Parathyroid adenoma (tissue), 2 donors: ENCODE measurements at regions not wholly inside any gene's neighbourhood (a gene's known extent, or its start where the extent isn't known, plus 50 kb on each side); places are given as distances from the start of the nearest gene placed in this dataset.
A peak's percentile ranks its signal among the peaks of the same experiment; 100 is the strongest.

Experiments
- H2AFZ ChIP-seq: fragments of 300-600 bp; sonication (generic); one replicate; pipeline ENCODE4 v1.7.0; 2017; ENCODE audit warnings: antibody characterized with exemption, mild to moderate bottlenecking
- H3K27ac ChIP-seq: fragments of 300-600 bp; sonication (generic); one replicate; pipeline ENCODE4 v1.7.0; 2017
- H3K27me3 ChIP-seq: fragments of 300-600 bp; sonication (generic); one replicate; pipeline ENCODE4 v1.7.0; 2017; ENCODE audit warnings: low read length; ENCODE audit not compliant: control insufficient read depth, insufficient read depth
- H3K36me3 ChIP-seq: fragments of 300-600 bp; sonication (generic); one replicate; pipeline ENCODE4 v1.7.0; 2017; ENCODE audit warnings: low read length; ENCODE audit not compliant: control insufficient read depth, insufficient read depth
- H3K4me1 ChIP-seq: fragments of 300-600 bp; sonication (generic); one replicate; pipeline ENCODE4 v1.7.0; 2017; ENCODE audit warnings: control low read depth
- H3K4me2 ChIP-seq: fragments of 300-600 bp; sonication (generic); one replicate; pipeline ENCODE4 v1.7.0; 2017; ENCODE audit warnings: low read length
- H3K4me3 ChIP-seq: fragments of 300-600 bp; sonication (generic); one replicate; pipeline ENCODE4 v1.7.0; 2017; ENCODE audit warnings: low read depth, low read length
- H3K79me2 ChIP-seq: fragments of 300-600 bp; sonication (generic); one replicate; pipeline ENCODE4 v1.7.0; 2017; ENCODE audit warnings: control low read depth
- H3K9ac ChIP-seq: fragments of 300-600 bp; sonication (generic); one replicate; pipeline ENCODE4 v1.7.0; 2017; ENCODE audit warnings: mild to moderate bottlenecking
- H3K9me3 ChIP-seq: fragments of 300-600 bp; sonication (generic); one replicate; pipeline ENCODE4 v1.7.0; 2017; ENCODE audit warnings: low read length; ENCODE audit not compliant: control insufficient read depth
- TF ChIP-seq, protein P1 (sequence below): fragments of 300-600 bp; sonication (generic); IDR thresholded peaks from one replicate; pipeline ENCODE4 v1.7.0; 2017; ENCODE audit warnings: antibody characterized with exemption, mild to moderate bottlenecking
- donor health status: primary hyperparathyroidism.

- no peaks in the 10 kb centered on the region for H3K9me3 ChIP-seq
Observed at GRCh38 chr2:219722276-219722879, 94.9 kb downstream of the SLC4A3 start.

GRCh38 chr2:219723311-219723710 lies 95.9 kb downstream of the SLC4A3 start:
- Histone ChIP-seq H3K79me2 (no peaks in the 10 kb centered on the region), H3K4me3 (no peak overlapping the region), H3K27me3 (no peaks in the 10 kb centered on the region), H3K9ac (no peak overlapping the region), H2AFZ (no peak overlapping the region), H3K36me3 (no peaks in the 10 kb centered on the region), H3K9me3 (no peaks in the 10 kb centered on the region), H3K4me2 (no peak overlapping the region), H3K4me1 (peaks cover 12% of the 10 kb centered on the region), H3K27ac (no peak overlapping the region)
- TF ChIP-seq, protein P1, sequence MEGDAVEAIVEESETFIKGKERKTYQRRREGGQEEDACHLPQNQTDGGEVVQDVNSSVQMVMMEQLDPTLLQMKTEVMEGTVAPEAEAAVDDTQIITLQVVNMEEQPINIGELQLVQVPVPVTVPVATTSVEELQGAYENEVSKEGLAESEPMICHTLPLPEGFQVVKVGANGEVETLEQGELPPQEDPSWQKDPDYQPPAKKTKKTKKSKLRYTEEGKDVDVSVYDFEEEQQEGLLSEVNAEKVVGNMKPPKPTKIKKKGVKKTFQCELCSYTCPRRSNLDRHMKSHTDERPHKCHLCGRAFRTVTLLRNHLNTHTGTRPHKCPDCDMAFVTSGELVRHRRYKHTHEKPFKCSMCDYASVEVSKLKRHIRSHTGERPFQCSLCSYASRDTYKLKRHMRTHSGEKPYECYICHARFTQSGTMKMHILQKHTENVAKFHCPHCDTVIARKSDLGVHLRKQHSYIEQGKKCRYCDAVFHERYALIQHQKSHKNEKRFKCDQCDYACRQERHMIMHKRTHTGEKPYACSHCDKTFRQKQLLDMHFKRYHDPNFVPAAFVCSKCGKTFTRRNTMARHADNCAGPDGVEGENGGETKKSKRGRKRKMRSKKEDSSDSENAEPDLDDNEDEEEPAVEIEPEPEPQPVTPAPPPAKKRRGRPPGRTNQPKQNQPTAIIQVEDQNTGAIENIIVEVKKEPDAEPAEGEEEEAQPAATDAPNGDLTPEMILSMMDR: no peak

More at GRCh38 chr2:219722276-219722879, 94.9 kb downstream of the SLC4A3 start:
- no peaks in the 10 kb centered on the region for H3K79me2 ChIP-seq
- TF ChIP-seq, protein P1: no peak
- no peaks in the 10 kb centered on the region for H3K36me3 ChIP-seq
- no peak overlapping the region for H3K4me3 ChIP-seq
- peaks cover 12% of the 10 kb centered on the region for H3K4me1 ChIP-seq
- no peak overlapping the region for H2AFZ ChIP-seq
- no peak overlapping the region for H3K27ac ChIP-seq
- H3K9ac ChIP-seq: no peak overlapping the region
- no peaks in the 10 kb centered on the region for H3K27me3 ChIP-seq
- H3K4me2 ChIP-seq: no peak overlapping the region

DNA sequence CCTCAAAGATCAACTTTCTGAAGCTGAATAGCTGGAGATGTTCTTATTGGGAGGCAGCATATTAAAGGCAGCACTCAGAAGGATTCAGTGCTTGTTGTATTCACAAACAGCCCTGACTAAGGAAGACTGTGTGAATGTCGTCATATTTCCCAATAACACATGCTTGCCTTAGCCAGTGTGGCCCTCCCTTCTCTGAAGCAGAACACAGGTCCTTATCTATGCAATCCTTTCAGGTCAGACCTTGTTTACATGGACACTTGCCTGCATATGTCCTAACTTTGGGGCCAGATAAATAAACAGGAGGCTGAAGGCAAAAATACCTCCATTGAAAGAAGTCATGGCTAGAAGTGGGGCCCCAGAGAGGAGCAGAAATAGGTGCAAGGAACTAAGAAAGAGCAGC lies 97.2 kb downstream of the SLC4A3 start:
- no peak overlapping the region for H3K4me3 ChIP-seq
- TF ChIP-seq, protein P1: no peak
- no peaks in the 10 kb centered on the region for H3K9me3 ChIP-seq
- H3K36me3 ChIP-seq: no peaks in the 10 kb centered on the region
- peaks cover 12% of the 10 kb centered on the region for H3K4me1 ChIP-seq
- H3K27ac ChIP-seq: no peak overlapping the region
- H3K79me2 ChIP-seq: no peaks in the 10 kb centered on the region
- H3K27me3 ChIP-seq: no peaks in the 10 kb centered on the region
- H3K4me2 ChIP-seq: no peak overlapping the region
- peak overlapping the region; percentile 50 for H2AFZ ChIP-seq
- H3K9ac ChIP-seq: no peak overlapping the region

- no peak overlapping the region for H3K27ac ChIP-seq
- no peaks in the 10 kb centered on the region for H3K9me3 ChIP-seq
- peaks cover 12% of the 10 kb centered on the region for H3K4me1 ChIP-seq
- no peak overlapping the region for H3K4me3 ChIP-seq
- H3K36me3 ChIP-seq: no peaks in the 10 kb centered on the region
- TF ChIP-seq, protein P1: no peak
- no peaks in the 10 kb centered on the region for H3K79me2 ChIP-seq
- H3K9ac ChIP-seq: no peak overlapping the region
- H2AFZ ChIP-seq: no peak overlapping the region
- H3K27me3 ChIP-seq: no peaks in the 10 kb centered on the region
- no peak overlapping the region for H3K4me2 ChIP-seq
Observed at GRCh38 chr2:219726916-219727315, 99.5 kb downstream of the SLC4A3 start.

- H3K27ac ChIP-seq: no peak overlapping the region
- H3K36me3 ChIP-seq: no peaks in the 10 kb centered on the region
- H3K9ac ChIP-seq: no peak overlapping the region
- H2AFZ ChIP-seq: no peak overlapping the region
- no peak overlapping the region for H3K4me3 ChIP-seq
- no peaks in the 10 kb centered on the region for H3K9me3 ChIP-seq
- TF ChIP-seq, protein P1: no peak
- no peaks in the 10 kb centered on the region for H3K27me3 ChIP-seq
- H3K4me1 ChIP-seq: peaks cover 12% of the 10 kb centered on the region
- H3K4me2 ChIP-seq: no peak overlapping the region
- H3K79me2 ChIP-seq: no peaks in the 10 kb centered on the region
Observed at GRCh38 chr2:219727771-219728429, 100.5 kb downstream of the SLC4A3 start.
